Omental fat pad (tissue), 3 donors: ENCODE measurements at regions not wholly inside any gene's neighbourhood (a gene's known extent, or its start where the extent isn't known, plus 50 kb on each side); places are given as distances from the start of the nearest gene placed in this dataset.

Experiments
- ATAC-seq: fragments of 150-250 bp; one replicate; pipeline ENCODE4 v1.9.1; 2016; ENCODE audit warnings: mild to moderate bottlenecking, moderate library complexity; ENCODE audit not compliant: low FRiP score
- DNase-seq: peaks from one replicate; pipeline ENCODE4 v3.0.0-alpha.2; 2019; ENCODE audit warnings: low spot score
- CTCF ChIP-seq, 3 donors: fragments of 450-650 bp; IDR thresholded peaks; one replicate each; pipeline ENCODE4 v1.5.1; 2016 to 2017; ENCODE audit warnings: antibody characterized with exemption in 3 of 3, mild to moderate bottlenecking in 3 of 3, moderate library complexity in 2 of 3

- ATAC-seq (no peak), DNase-seq (no peak)
- no peak for TF ChIP-seq CTCF (IDR thresholded peaks at IDR 0.05)
Observed at GRCh38 chr20:63127700-63128364, 88.1 kb downstream of the YTHDF1 start.

GRCh38 chr20:63126876-63127699 lies 88.8 kb downstream of the YTHDF1 start:
- ATAC-seq (no peak), DNase-seq (no peak)
- no peak for TF ChIP-seq CTCF (IDR thresholded peaks at IDR 0.05)

- DNase-seq = no peak
- no peak for TF ChIP-seq CTCF (IDR thresholded peaks at IDR 0.05)
- ATAC-seq = no peak
Observed at GRCh38 chr20:63125838-63126601, 89.9 kb downstream of the YTHDF1 start.

- ATAC-seq = no peak
- TF ChIP-seq CTCF (IDR thresholded peaks at IDR 0.05) = no peak
- DNase-seq = no peak
Observed at GRCh38 chr20:63125581-63125837, 90.4 kb downstream of the YTHDF1 start.

GRCh38 chr20:63124782-63125580 lies 91.0 kb downstream of the YTHDF1 start:
- no peak for TF ChIP-seq CTCF (IDR thresholded peaks at IDR 0.05)
- no peak for ATAC-seq
- DNase-seq = no peak

GRCh38 chr20:63124092-63124781 lies 91.7 kb downstream of the YTHDF1 start:
- TF ChIP-seq CTCF (IDR thresholded peaks at IDR 0.05) = no peak
- DNase-seq = no peak

More at GRCh38 chr20:63124092-63124781, 91.7 kb downstream of the YTHDF1 start:
- ATAC-seq = no peak
